ENCODE measurements at regions not wholly inside any gene's neighbourhood (a gene's known extent, or its start where the extent isn't known, plus 50 kb on each side); places are given as distances from the start of the nearest gene placed in this dataset.

- no peak for DNase-seq (ENCODE audit: low read depth in 2 of 3, low spot score in 1 of 3)
Measured at GRCh38 chr11:127203490-127203889, 202.9 kb upstream of the KIRREL3 start.

- DNase-seq (ENCODE audit: low read depth in 2 of 3, low spot score in 1 of 3), result no peak
Measured at GRCh38 chr11:127202105-127202504, 201.5 kb upstream of the KIRREL3 start.

DNA sequence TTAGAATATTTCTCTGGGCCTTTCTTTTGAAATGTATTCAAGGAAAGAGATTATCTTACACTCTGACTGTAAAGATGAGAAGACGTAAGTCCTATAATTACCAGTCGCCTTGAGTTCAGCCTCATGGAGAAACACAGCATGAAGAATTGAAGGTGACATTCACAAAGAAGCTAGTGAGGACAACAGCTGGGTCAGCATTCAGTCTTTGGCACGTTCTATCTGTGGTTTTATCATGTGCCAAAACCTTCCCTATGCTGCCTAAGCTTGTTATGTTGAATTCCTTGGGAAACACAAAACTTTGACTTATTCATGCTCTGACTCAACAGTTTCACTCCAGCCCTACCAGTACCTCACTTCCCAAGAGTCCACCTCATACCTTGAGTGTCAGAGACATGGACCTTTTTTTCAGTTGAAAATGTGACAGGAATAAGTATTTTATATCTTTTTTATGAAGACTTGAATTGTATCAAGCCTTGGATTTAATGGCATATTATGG lies 198.8 kb upstream of the KIRREL3 start:
- no peak for DNase-seq (ENCODE audit: low read depth in 2 of 3, low spot score in 1 of 3)

DNA sequence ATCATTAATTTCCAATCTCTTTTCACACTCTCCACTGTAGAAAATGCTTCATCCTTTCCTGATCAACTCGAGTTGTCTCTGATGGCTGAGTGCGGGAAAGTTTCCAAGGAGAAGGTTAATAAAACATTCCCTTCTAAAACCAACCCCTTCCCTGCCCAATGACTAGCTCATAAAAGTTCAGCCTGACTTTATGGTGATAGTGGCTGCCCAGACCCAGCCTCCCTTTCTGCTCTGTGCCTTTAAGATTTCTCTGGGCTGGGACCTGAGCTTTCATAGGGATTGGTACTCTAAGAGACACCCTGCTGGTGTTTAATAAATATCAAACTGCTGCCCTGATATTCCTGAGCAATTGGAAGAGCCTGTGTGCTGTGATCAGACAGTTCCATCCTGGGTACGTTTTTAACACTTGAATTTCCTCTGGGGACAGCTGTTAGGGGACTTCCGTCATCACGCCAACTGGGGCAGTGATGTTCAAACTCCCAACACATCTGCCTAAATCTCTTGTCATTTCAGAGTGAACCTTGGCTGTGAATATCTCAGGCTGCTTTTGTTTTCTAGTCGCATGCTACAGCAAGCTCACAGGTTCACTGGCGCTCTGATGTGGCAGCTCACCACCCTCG lies 195.0 kb upstream of the KIRREL3 start:
- DNase-seq (ENCODE audit: low read depth in 2 of 3, low spot score in 1 of 3), result no peak

DNA sequence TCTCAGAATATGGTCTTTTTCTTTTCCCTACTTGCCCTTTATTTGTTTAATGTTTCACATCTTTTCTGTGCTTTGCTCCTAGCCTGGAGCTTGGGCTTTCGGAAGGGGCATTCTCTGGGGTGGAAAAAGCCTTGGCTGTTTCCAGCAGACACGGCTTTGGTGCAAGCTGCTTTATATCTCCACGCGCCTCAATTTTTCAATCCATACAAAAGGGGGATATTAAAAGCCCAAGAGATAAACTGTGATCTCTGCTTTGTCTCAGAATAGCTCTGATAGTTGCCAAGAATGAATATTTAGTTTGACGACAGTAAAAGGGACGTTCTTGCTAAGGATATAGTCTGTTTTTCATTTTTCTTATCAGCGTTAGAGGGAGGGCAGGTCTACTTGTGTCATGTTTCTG lies 194.0 kb upstream of the KIRREL3 start:
- DNase-seq (ENCODE audit: low read depth in 2 of 3, low spot score in 1 of 3), result no peak

GRCh38 chr11:127193950-127194349 lies 193.4 kb upstream of the KIRREL3 start:
- DNase-seq (ENCODE audit: low read depth in 2 of 3, low spot score in 1 of 3), result no peak

DNA sequence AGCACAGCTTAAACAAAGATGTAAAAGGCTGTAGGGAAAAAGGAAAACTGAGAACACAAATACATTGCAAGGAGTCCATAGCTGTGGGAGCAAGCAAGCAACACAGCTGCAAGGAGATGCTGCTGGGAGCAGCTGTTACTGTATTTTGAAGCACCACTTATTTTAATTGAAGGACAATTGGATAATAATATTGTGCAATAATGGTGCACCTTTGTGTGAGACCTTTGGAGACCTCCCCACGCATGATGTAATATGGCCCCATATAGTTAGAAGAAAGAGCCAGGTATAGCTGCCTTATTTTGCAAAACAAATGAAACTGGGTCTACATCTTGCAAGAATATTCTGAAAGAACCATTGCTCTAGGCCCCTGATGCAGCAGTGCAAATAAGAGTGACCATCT lies 191.1 kb upstream of the KIRREL3 start:
- DNase-seq (ENCODE audit: low read depth in 2 of 3, low spot score in 1 of 3), result no peak

DNA sequence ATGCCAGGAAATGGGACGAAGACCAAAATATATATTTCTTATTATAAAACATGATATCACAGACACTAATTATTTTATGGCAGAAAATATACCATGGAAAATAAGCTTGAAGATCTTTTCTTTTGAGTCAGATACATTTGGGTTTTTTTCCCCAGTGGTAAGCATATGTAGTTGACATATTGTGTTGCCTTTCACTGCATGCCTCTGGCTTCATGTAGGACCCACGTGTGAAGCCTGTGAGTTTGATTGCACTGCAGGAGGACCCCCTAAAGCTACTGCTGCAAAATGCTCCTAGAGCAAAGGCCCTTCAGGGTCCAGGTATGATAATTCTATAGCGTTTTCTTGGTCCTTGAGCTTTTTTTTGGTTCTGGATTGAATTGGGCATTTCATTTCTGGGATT lies 190.7 kb upstream of the KIRREL3 start:
- DNase-seq (ENCODE audit: low read depth in 2 of 3, low spot score in 1 of 3), result no peak

DNA sequence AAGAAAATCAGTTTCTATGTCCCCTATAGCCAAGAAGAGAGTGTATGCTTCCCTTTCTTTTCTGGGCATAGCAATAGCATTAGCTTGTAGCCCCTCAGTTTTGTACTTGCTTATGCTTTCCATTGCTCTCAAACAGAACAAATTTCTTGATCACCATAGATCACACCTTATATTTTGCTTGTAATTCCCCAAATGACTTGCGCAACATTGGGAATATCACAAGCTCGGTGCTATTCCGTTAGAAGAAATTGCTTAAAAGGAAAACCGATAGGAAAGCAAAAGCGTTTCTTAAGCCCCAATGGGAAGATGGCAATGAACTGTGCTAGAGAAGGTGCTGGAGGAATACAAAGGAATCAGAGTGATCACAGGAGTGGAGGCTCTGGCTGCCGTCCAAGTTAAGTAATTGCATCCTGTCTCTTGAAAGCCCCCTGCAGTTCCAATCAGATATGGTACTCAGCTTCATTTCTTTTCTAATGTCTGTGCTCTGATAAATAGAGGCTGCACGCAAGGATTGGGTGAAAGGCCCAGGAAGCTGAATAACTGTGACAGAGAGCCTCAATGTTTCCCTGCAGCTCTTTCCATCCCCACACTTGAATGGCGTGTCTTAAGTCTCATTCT lies 182.1 kb upstream of the KIRREL3 start:
- no peak for DNase-seq (ENCODE audit: low read depth in 2 of 3, low spot score in 1 of 3)

GRCh38 chr11:127157225-127157624 lies 156.7 kb upstream of the KIRREL3 start:
- no peak for DNase-seq (ENCODE audit: low read depth in 2 of 3, low spot score in 1 of 3)

GRCh38 chr11:127149410-127149809 lies 148.8 kb upstream of the KIRREL3 start:
- DNase-seq (ENCODE audit: low read depth in 2 of 3, low spot score in 1 of 3), result no peak

- no peak for DNase-seq (ENCODE audit: low read depth in 2 of 3, low spot score in 1 of 3)
Measured at GRCh38 chr11:127143251-127143650, 142.7 kb upstream of the KIRREL3 start.

GRCh38 chr11:127138613-127139012 lies 138.0 kb upstream of the KIRREL3 start:
- DNase-seq (ENCODE audit: low read depth in 2 of 3, low spot score in 1 of 3), result no peak

DNA sequence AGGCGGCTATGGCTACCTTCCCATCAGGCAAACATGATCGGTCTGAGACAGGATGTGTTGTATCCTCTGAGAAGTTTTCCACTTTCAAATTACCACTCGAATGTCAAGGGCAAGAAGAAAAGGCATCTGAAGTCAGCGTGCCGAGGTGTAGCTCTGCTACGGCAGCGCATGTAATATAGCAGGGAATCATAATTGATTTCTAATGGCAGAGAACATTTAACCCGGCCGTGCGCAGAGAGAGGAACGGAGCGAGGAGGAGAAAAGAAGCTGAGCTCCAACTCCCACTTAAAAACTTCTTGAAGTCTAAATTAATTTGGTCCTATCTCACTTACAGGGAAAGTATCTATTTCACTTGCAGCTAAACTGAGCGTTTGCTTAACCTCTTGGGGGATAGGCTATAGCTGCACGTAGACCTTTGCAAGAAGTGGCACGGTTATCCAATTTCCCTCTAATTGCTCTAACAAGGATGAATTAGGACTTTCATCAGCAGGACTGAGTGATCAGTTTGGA lies 137.3 kb upstream of the KIRREL3 start:
- DNase-seq (ENCODE audit: low read depth in 2 of 3, low spot score in 1 of 3), result no peak

DNA sequence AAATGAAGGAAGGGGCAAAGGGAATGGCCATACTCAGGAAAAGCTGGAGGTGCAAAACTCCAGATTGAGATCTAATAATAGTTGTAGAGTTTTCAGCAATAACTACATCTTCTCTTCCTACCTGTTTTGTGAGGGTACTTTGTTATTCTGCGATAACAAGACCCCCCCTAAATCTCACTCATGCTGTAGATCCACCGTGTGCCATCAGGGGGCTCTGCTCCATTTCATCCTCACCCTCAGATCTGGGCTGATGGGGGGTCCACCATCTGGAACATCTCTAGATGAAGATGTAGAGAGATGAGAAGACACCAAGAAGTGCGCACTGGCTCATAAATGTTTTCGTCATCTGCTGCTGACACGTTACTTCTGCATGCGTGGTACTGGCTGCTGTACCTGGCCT lies 135.9 kb upstream of the KIRREL3 start:
- no peak for DNase-seq (ENCODE audit: low read depth in 2 of 3, low spot score in 1 of 3)

DNA sequence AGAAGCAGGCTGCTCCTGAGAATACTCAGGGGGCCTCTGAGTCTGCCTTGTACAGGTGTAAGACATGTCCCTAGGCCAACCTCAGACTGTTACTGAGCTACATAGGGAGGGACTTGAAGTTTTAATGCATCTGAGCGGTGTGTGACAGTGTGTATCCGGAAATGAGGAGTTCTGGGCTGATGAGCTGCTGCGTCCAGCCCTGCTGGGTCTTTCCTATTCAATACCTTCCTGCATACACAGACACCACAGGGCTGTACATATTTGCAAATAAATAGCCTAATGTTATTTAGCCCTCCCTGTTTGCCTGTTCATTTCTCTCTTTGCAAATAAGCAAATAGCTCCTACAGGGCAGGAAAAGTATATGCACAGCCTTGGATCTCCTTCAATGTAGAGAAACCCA lies 134.7 kb upstream of the KIRREL3 start:
- no peak for DNase-seq (ENCODE audit: low read depth in 2 of 3, low spot score in 1 of 3)

DNA sequence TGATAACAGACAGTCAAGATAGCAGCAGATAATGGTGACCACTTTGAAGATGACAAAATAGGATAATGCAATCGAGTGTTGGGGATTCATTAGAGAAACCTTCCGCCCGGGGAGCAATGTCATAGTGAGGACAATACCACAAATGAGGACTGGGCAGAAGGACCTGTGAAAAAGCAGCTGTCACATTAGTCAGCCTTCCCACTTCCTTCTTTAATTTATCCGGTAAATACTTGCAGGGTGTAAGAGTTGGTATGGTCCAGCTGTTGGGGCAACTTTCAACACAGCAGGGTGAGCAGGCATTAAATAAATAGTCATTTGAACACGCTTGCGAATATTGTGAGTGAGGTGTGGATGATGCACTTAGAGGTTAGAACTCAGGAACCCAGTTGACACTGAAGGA lies 132.5 kb upstream of the KIRREL3 start:
- no peak for DNase-seq (ENCODE audit: low read depth in 2 of 3, low spot score in 1 of 3)

- no peak for DNase-seq (ENCODE audit: low read depth in 2 of 3, low spot score in 1 of 3)
Measured at GRCh38 chr11:127130321-127130720, 129.8 kb upstream of the KIRREL3 start.

DNA sequence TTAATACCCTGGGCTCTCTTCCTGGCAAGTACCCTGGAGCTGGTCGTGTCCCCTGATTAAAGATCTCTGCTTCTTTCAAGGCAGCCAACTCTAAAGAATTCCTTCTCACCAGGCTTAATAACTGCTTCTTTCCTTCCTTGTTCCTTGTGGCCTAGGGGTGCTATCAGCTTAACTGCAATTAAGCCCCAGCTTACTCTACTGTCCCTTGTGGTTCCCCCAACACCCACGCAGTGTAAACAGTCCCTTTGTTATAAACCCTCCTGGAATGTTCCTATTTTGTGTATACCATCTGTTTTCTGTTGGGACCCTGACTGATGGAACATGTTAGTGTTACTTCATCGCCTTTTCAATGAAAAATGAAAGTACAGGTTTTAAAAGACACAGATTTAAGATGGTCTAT lies 126.4 kb upstream of the KIRREL3 start:
- no peak for DNase-seq (ENCODE audit: low read depth in 2 of 3, low spot score in 1 of 3)

DNA sequence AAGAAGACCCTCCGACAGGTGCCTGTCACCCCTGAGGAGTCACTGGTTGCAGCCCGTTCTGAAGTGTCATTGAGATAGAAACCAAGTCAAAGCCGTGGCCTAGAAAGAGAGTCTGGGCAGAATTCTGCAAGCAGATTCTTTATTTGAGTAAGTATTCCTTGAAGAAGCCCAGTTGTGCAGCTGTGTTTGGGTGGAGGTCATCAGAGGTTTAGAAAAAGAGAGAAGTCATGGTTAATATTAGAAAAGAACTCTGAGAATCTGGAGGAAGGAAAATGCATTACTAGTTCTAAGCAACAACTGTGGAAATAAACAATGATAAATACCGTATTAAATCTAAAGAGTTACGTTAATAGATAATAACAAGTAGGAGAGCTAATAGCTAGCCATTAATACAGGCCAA lies 118.8 kb upstream of the KIRREL3 start:
- no peak for DNase-seq (ENCODE audit: low read depth in 2 of 3, low spot score in 1 of 3)

- DNase-seq (ENCODE audit: low read depth in 2 of 3, low spot score in 1 of 3), result no peak
Measured at GRCh38 chr11:127118811-127119210, 118.2 kb upstream of the KIRREL3 start.

DNA sequence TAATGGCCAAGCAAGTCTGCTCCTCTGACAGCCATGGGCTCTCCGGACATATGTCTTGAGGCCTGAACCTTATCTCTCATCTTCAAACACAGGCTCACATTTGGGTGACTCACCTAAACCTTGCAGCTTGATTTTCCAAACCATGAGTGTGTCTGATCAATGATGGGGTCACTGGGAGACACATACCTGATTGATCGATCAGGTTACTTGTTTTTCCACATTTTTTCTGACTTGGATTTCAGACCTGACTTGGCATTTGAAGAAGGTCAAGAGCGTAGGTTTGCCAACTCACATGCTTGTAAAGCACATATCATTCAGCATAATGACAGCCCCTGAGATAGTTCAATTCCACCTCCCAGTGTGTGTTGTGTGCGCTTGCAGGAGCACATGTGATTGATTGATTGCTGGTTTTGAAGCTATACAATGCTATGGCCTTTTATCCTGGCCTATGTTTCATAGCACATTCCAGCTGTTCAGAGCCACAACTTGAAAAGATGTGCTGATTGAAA lies 116.7 kb upstream of the KIRREL3 start:
- no peak for DNase-seq (ENCODE audit: low read depth in 2 of 3, low spot score in 1 of 3)

- no peak for DNase-seq (ENCODE audit: low read depth in 2 of 3, low spot score in 1 of 3)
Measured at GRCh38 chr11:127115844-127116243, 115.3 kb upstream of the KIRREL3 start.
